Neural crest cell (in vitro differentiated cells): ENCODE measurements at regions not wholly inside any gene's neighbourhood (a gene's known extent, or its start where the extent isn't known, plus 50 kb on each side); places are given as distances from the start of the nearest gene placed in this dataset.

Experiments
- DNase-seq: peaks from one replicate; pipeline ENCODE4 v3.0.0; 2021; ENCODE audit warnings: low read depth, mixed read lengths, low spot score
- H3K27ac Mint-ChIP-seq: one replicate; pipeline ENCODE4 v1.8.0; 2021; ENCODE audit warnings: mild to moderate bottlenecking, mixed read lengths; ENCODE audit not compliant: unreplicated experiment
- H3K27me3 Mint-ChIP-seq: 2 replicates; pipeline ENCODE4 v1.8.0; 2021; ENCODE audit warnings: low read depth, mild to moderate bottlenecking, mixed read lengths
- H3K36me3 Mint-ChIP-seq: 2 replicates; pipeline ENCODE4 v1.8.0; 2021; ENCODE audit warnings: low read depth, mild to moderate bottlenecking, mixed read lengths
- H3K4me1 Mint-ChIP-seq: 2 replicates; pipeline ENCODE4 v1.8.0; 2021; ENCODE audit warnings: mixed read lengths
- H3K4me3 Mint-ChIP-seq: one replicate; pipeline ENCODE4 v1.8.0; 2021; ENCODE audit warnings: mild to moderate bottlenecking, mixed read lengths
- H3K9me3 Mint-ChIP-seq: 2 replicates; pipeline ENCODE4 v1.8.0; 2021; ENCODE audit warnings: mixed read lengths
- CTCF ChIP-seq: fragments of 200-600 bp; sonication (generic); conservative IDR thresholded peaks from 2 replicates; pipeline ENCODE4 v1.5.0; 2021; ENCODE audit warnings: antibody characterized with exemption, mild to moderate bottlenecking

DNA sequence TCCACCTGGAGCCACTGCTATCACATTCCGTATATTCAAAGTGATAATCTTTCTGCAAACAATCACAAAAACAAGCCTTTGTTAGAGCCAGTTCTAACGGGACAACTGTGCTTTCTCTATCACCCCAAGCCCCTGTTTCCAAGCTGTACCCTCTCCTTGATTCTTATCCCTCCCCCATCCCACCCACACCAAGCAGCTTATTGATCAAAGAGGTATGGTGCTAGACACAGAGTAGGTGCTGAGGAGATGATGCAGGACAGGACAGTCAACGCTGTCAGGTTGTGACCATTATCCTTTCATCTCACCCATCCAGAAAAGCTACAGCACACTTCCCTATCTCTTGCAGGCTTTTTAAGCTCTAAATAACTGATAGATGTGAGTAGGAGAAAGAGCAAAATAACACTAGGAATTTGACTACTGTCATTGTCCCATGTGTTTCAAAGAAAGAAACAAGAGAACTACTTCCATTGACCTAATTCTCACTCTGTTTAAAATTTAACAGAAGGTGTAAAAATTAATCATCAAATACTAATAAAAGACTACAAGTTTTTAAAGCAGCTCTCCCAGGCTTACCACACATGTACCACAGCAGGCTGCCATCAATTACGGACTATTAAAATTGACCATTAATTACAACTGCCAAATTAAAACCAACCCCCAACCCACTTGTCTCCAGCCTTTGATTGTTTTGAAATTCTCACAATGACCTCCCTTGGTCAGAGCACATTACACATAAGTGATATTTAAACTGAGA is 94.3 kb downstream of the ELAPOR2 start:
- Mint-ChIP-seq H3K27me3 (no peaks in the 10 kb centered on the region), H3K27ac (no peak overlapping the region), H3K4me3 (no peak overlapping the region), H3K4me1 (peaks cover 32% of the 10 kb centered on the region), H3K36me3 (peaks cover 3% of the 10 kb centered on the region), H3K9me3 (no peaks in the 10 kb centered on the region)
- TF ChIP-seq CTCF = no peak
- DNase-seq = no peak

DNA sequence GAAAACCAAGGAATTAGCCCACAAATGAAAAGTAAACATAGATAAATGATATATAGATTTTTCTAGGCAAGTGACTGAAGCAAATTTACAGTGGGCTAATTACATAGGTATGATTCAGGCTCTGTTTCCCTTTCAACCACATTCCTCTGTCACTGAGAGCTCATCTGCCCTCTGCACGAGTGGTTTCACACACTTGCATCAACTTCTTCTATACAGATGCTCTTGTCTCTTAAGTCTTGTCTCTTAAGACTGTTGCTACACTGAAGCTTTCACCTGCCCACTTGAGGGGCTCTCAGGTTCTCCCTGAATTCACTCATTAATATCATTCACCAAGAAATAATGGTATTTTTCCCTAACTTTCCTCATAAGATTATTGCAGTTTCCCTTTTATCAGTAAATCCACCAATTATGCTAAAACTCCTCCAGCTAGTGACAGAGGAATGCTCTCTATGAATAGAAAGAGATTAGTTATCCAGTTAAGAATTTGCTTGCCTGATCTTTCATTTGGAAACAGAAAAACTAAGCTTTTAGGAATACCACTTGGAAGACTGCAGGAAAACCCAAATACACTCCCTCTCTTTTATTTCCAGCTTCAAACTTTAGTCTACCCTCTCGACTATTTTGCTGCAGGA is 95.7 kb downstream of the ELAPOR2 start:
- H3K9me3 Mint-ChIP-seq = peaks cover 9% of the 10 kb centered on the region
- H3K27ac Mint-ChIP-seq = no peak overlapping the region
- peaks cover 16% of the 10 kb centered on the region for H3K36me3 Mint-ChIP-seq
- no peak for DNase-seq
- no peak overlapping the region for H3K4me3 Mint-ChIP-seq
- peaks cover 29% of the 10 kb centered on the region for H3K4me1 Mint-ChIP-seq
- no peak for TF ChIP-seq CTCF
- H3K27me3 Mint-ChIP-seq = no peaks in the 10 kb centered on the region

DNA sequence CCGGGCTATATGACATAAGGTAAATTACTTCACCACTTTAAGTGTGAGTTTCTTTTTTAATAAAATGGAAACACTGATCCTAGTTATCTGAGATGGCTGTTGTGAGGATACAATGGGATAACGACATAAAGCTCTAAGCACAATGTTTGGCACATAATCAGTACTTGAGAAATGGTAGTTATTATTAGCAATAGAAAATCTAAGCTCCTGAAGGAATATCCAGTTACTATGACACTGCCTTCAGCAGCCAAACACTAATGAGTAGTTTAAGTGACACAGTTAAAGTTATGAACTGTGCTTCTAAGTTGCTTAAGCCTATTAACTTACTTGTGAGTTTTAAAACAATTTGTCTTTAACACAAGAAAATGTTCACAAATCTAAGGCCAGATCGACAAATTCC is 96.8 kb downstream of the ELAPOR2 start:
- Mint-ChIP-seq H3K9me3 (peaks cover 9% of the 10 kb centered on the region), H3K36me3 (peaks cover 16% of the 10 kb centered on the region), H3K4me3 (no peak overlapping the region), H3K27me3 (no peaks in the 10 kb centered on the region), H3K4me1 (peaks cover 29% of the 10 kb centered on the region), H3K27ac (no peak overlapping the region)
- DNase-seq = no peak
- TF ChIP-seq CTCF = no peak

DNA sequence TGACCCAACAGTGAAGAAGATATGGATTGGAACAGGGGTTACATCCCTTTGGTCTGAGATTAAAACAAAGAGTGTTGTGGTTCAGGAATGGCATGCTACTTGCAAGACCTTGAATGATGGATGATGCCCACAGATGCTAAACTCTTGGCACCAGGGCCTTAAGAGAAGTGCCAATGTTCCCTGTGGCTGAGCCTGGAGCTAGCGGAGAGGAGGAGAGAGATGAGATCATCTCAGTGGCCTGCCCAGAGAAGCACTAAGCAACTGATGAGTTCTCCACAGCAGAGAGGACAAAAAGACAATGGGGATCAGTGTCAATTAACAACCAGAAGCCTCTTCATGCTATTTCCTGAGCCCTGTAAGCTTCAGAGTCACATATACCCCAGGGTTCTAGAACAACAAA is 97.8 kb downstream of the ELAPOR2 start:
- no peaks in the 10 kb centered on the region for H3K27me3 Mint-ChIP-seq
- no peak for TF ChIP-seq CTCF
- peaks cover 9% of the 10 kb centered on the region for H3K9me3 Mint-ChIP-seq
- no peak overlapping the region for H3K27ac Mint-ChIP-seq
- H3K4me1 Mint-ChIP-seq = peaks cover 35% of the 10 kb centered on the region
- no peak overlapping the region for H3K4me3 Mint-ChIP-seq
- no peak for DNase-seq
- H3K36me3 Mint-ChIP-seq = peaks cover 16% of the 10 kb centered on the region

GRCh38 chr7:86958380-86958779 is 101.1 kb downstream of the ELAPOR2 start:
- H3K9me3 Mint-ChIP-seq = peaks cover 9% of the 10 kb centered on the region

More at GRCh38 chr7:86958380-86958779, 101.1 kb downstream of the ELAPOR2 start:
- Mint-ChIP-seq H3K4me1 (peaks cover 27% of the 10 kb centered on the region), H3K27ac (no peak overlapping the region), H3K27me3 (no peaks in the 10 kb centered on the region), H3K36me3 (peaks cover 16% of the 10 kb centered on the region), H3K4me3 (no peak overlapping the region)
- no peak for TF ChIP-seq CTCF
- no peak for DNase-seq
